PC-9 (cell line): ENCODE measurements at regions not wholly inside any gene's neighbourhood (a gene's known extent, or its start where the extent isn't known, plus 50 kb on each side); places are given as distances from the start of the nearest gene placed in this dataset.

Experiments used
- BruUV-seq: library from RNA; stranded (reverse); fragments of 400-500 nt; replicated peaks from 2 replicates; lab custom pipeline; 2021; lab: Mats Ljungman, UMichigan
- CTCF ChIA-PET: fragments of 300-600 bp; sonication (Branson Sonifier 250); formaldehyde crosslinking; loops from one replicate; lab custom pipeline; 2022; ENCODE audit warnings: antibody characterized with exemption; lab: Charles Lee
- POLR2A ChIA-PET: fragments of 300-600 bp; sonication (Branson Sonifier 250); formaldehyde crosslinking; loops from one replicate; lab custom pipeline; 2022; ENCODE audit warnings: antibody characterized with exemption; ENCODE audit not compliant: unreplicated experiment; lab: Charles Lee
- DNase-seq, 2 experiments: peaks; one replicate each; pipeline versions ENCODE4 v3.0.0 to v3.0.0-alpha.2; 2015 to 2022; ENCODE audit warnings: mixed read lengths in 1 of 2
- H2AFZ ChIP-seq: fragments of 200-600 bp; sonication (generic); 2 replicates; pipeline ENCODE4 v1.8.1; 2017; ENCODE audit warnings: antibody characterized with exemption
- H3F3A ChIP-seq: fragments of 200-600 bp; sonication (generic); 2 replicates; pipeline ENCODE4 v1.8.1; 2017; ENCODE audit warnings: antibody characterized with exemption, mild to moderate bottlenecking, low read depth; ENCODE audit not compliant: insufficient read depth
- H3K27ac ChIP-seq: fragments of 200-600 bp; sonication (generic); 2 replicates; pipeline ENCODE4 v1.6.1; 2016; ENCODE audit warnings: mixed run types
- H3K27me3 ChIP-seq: fragments of 200-600 bp; sonication (generic); 2 replicates; pipeline ENCODE4 v1.6.1; 2016; ENCODE audit warnings: low read depth, mixed run types; ENCODE audit not compliant: insufficient read depth
- H3K36me3 ChIP-seq: fragments of 200-600 bp; sonication (generic); 2 replicates; pipeline ENCODE4 v1.6.1; 2016; ENCODE audit warnings: low read depth, mixed run types
- H3K4me1 ChIP-seq: fragments of 200-600 bp; sonication (generic); replicated peaks from 2 replicates; pipeline ENCODE4 v1.6.1; 2016; ENCODE audit warnings: mixed run types; ENCODE audit not compliant: insufficient read depth
- H3K4me2 ChIP-seq: fragments of 200-600 bp; sonication (generic); 2 replicates; pipeline ENCODE4 v1.6.1; 2017; ENCODE audit warnings: mixed run types
- H3K4me3 ChIP-seq: fragments of 200-600 bp; sonication (generic); 2 replicates; pipeline ENCODE4 v1.6.1; 2016; ENCODE audit warnings: mixed run types
- H3K79me2 ChIP-seq: fragments of 200-600 bp; sonication (generic); 2 replicates; pipeline ENCODE4 v1.6.1; 2017; ENCODE audit warnings: low read depth, mixed run types
- H3K9me2 ChIP-seq: fragments of 200-600 bp; sonication (generic); 2 replicates; pipeline ENCODE4 v1.8.1; 2017; ENCODE audit warnings: mild to moderate bottlenecking; ENCODE audit not compliant: insufficient read depth
- H3K9me3 ChIP-seq: fragments of 200-600 bp; sonication (generic); 2 replicates; pipeline ENCODE4 v1.8.1; 2016; ENCODE audit warnings: low read depth; ENCODE audit not compliant: insufficient read depth
- H4K20me1 ChIP-seq: fragments of 200-600 bp; sonication (generic); 2 replicates; pipeline ENCODE4 v1.8.1; 2017; ENCODE audit not compliant: insufficient read depth
- CTCF ChIP-seq: fragments of 200-600 bp; sonication (generic); conservative IDR thresholded peaks from 2 replicates; pipeline ENCODE4 v1.6.1; 2017; ENCODE audit warnings: mixed run types, antibody characterized with exemption, mild to moderate bottlenecking, moderate library complexity
- EZH2 ChIP-seq: fragments of 200-600 bp; sonication (generic); IDR thresholded peaks from 2 replicates; pipeline ENCODE4 v1.8.0; 2017; ENCODE audit warnings: antibody characterized with exemption, low read depth
- intact Hi-C: fragments of 100-400 bp; cut with micrococcal nuclease; formaldehyde crosslinking; loops from one replicate; pipeline ENCODE4 v1.10.0; 2022; ENCODE audit not compliant: unreplicated experiment

DNA sequence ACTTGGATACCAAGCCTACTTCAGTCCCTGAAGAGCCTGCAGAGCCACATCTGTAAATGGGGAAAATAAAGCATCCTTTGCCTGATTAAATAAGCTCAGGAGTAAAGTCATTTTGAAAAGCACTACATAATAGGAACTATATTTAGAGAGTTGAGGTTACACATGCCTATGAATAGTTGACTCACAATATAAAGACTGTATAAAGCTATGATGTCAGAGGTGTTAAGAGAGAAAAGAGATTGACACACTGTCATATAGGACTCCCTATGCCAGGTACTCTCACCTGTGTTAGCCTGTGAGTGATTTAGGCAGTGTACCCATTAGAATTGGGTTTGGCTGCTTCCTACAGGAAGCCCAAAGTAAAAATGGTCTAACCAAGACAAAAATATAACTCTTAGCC, 87.7 kb upstream of the CRHR1 start:
- intact Hi-C loops = no loop called here
- DNase-seq = no peak
- Histone ChIP-seq H3K4me2 (no peak overlapping the region), H2AFZ (no peak overlapping the region), H3K36me3 (no peaks in the 10 kb centered on the region), H3K4me1 (no peaks in the 10 kb centered on the region), H3K9me2 (no peaks in the 10 kb centered on the region), H3K27me3 (peaks cover 89% of the 10 kb centered on the region), H3F3A (no peaks in the 10 kb centered on the region), H3K79me2 (no peaks in the 10 kb centered on the region), H3K9me3 (no peaks in the 10 kb centered on the region), H3K27ac (no peak overlapping the region), H4K20me1 (no peaks in the 10 kb centered on the region; the same call in 1 of the 2 replicates), H3K4me3 (no peak overlapping the region)
- no TSS peak for BruUV-seq
- CTCF ChIA-PET = no interaction called here
- POLR2A ChIA-PET = no interaction called here
- TF ChIP-seq EZH2 (no peak), CTCF (no peak)

DNA sequence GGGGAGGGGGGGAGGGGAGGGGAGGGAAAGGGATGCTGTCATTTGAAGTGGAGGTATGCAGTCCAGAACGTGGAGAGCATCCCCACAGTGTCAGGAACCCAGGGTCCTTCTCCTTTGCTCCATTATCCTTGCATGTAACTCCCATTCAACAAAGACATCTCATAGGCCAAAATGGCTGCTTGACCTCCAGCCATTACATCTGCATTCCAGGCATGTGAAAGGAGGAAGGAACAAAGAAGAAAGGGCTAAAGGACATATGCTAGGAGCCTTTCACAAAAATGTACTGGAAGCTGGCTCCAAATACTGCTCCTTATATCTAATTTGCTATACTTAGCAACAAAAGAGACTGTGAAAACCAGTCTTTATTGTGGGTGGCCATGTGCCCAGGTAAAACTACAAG, 87.0 kb upstream of the CRHR1 start:
- no peaks in the 10 kb centered on the region for H3K4me1 ChIP-seq
- H3F3A ChIP-seq = no peaks in the 10 kb centered on the region
- H3K27ac ChIP-seq = no peak overlapping the region
- H3K4me3 ChIP-seq = no peak overlapping the region
- no peaks in the 10 kb centered on the region; the same call in 1 of the 2 replicates for H4K20me1 ChIP-seq
- TF ChIP-seq EZH2 (no peak), CTCF (no peak)
- peaks cover 83% of the 10 kb centered on the region for H3K27me3 ChIP-seq
- no peak for DNase-seq
- no peaks in the 10 kb centered on the region for H3K79me2 ChIP-seq
- no peaks in the 10 kb centered on the region for H3K36me3 ChIP-seq
- intact Hi-C loops = no loop called here
- no peak overlapping the region for H3K4me2 ChIP-seq
- no peaks in the 10 kb centered on the region for H3K9me3 ChIP-seq
- ChIA-PET CTCF (no interaction called here), POLR2A (no interaction called here)
- H3K9me2 ChIP-seq = no peaks in the 10 kb centered on the region
- H2AFZ ChIP-seq = no peak overlapping the region
- no TSS peak for BruUV-seq

GRCh38 chr17:45700171-45701090, 83.7 kb upstream of the CRHR1 start:
- peaks cover 57% of the 10 kb centered on the region for H3K27me3 ChIP-seq
- no peak overlapping the region for H3K27ac ChIP-seq
- no peak overlapping the region for H3K4me2 ChIP-seq
- DNase-seq = no peak
- peaks cover 12% of the 10 kb centered on the region; the same call in 1 of the 2 replicates for H3F3A ChIP-seq
- H3K79me2 ChIP-seq = no peaks in the 10 kb centered on the region
- no TSS peak for BruUV-seq
- no peaks in the 10 kb centered on the region for H4K20me1 ChIP-seq
- intact Hi-C loops = no loop called here
- no peak for TF ChIP-seq EZH2
- no peak for TF ChIP-seq CTCF
- H3K4me1 ChIP-seq = peaks cover 20% of the 10 kb centered on the region
- no peak overlapping the region for H2AFZ ChIP-seq
- no peaks in the 10 kb centered on the region for H3K9me2 ChIP-seq
- CTCF ChIA-PET = no interaction called here
- no peaks in the 10 kb centered on the region for H3K9me3 ChIP-seq
- no peak overlapping the region for H3K4me3 ChIP-seq
- POLR2A ChIA-PET = no interaction called here
- no peaks in the 10 kb centered on the region for H3K36me3 ChIP-seq
